GM21423 (cell line): ENCODE measurements at regions not wholly inside any gene's neighbourhood (a gene's known extent, or its start where the extent isn't known, plus 50 kb on each side); places are given as distances from the start of the nearest gene placed in this dataset.
"Not testable (repeated sequence)": the region's sequence is repeated elsewhere in the genome, so short reads cannot be mapped to it uniquely, and the experiment has no call there.

Experiments used
- ATAC-seq: cut with Tn5 transposase; IDR thresholded peaks from one replicate; pipeline ENCODE4 v1.9.1; 2021; ENCODE audit warnings: mild to moderate bottlenecking, moderate library complexity; ENCODE audit not compliant: unreplicated experiment

DNA sequence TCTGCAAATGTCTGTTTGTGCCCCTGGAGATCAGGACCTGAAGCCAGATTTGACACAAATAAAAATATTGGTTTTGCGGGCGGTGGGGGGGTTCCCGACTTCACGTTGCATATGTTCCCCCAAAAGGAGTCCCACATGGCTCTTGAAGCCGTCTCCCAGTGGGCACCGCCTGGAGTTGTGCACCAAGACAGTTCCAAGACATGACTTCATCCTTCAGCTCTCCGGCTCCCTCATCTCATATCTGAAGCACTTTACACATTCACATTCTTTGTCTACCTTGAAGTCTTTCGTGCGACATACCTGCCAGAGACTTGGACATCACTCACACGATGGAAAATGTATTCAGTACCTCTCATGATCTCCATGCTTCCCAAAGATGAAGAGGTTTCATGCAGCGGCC is 362.8 kb upstream of the FOXK1 start:
- no peak for ATAC-seq

DNA sequence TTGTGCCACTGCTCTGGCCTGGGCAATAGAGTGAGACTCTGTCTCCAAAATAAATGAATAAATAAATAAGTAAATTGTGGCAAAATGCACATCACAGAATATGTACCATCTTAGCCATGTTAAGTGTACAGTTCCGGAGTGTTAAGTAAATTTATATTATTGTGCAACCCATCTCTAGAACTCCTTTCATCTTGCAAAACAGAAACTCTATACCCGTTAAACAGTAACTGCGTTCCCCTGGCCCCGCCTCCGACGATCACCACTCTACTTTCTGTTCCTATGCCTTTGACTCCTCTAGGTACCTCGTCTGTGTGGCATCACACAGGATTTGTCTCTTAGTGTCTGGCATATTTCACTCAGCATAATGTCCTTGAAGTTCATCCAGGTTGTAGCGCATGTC is 356.4 kb upstream of the FOXK1 start:
- no peak for ATAC-seq

DNA sequence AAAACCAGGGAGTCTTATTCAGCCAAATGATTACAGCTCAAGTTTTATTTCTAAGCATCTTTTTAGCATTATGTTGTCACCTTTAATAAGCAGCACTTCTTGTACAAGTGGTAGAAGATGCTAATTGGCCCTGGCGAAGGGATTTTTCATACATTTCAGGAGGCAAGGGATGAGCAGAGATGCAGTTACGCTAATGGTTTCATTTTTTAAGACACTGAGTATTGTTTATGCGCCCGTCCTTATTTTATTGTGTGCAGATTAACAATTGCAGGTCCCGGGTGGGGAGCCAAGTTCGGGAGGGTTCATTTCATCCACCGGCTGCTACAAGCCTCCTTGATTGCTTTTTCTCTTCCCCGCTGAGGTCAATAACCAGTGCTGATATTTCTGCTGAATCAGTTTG is 350.4 kb upstream of the FOXK1 start:
- ATAC-seq, result no peak

DNA sequence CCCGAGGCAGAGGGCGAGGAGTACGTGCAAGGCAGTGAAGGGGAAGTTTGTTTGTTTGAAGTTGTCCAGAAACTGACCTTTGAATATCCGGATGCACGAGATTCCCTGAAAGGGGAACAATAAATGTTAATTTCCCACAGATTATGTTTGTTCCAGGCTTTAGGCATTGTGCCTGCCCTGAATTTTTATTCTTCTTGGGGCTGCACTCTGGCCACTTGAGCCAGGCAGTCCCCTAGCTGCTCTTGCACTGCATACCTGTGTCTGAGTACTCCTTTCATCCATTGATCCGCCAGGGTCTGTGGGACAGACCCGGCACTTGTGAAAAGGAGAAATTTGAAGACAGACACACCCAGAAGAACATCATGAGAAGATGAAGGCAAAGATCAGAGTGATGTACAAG is 343.5 kb upstream of the FOXK1 start:
- ATAC-seq, result no peak

DNA sequence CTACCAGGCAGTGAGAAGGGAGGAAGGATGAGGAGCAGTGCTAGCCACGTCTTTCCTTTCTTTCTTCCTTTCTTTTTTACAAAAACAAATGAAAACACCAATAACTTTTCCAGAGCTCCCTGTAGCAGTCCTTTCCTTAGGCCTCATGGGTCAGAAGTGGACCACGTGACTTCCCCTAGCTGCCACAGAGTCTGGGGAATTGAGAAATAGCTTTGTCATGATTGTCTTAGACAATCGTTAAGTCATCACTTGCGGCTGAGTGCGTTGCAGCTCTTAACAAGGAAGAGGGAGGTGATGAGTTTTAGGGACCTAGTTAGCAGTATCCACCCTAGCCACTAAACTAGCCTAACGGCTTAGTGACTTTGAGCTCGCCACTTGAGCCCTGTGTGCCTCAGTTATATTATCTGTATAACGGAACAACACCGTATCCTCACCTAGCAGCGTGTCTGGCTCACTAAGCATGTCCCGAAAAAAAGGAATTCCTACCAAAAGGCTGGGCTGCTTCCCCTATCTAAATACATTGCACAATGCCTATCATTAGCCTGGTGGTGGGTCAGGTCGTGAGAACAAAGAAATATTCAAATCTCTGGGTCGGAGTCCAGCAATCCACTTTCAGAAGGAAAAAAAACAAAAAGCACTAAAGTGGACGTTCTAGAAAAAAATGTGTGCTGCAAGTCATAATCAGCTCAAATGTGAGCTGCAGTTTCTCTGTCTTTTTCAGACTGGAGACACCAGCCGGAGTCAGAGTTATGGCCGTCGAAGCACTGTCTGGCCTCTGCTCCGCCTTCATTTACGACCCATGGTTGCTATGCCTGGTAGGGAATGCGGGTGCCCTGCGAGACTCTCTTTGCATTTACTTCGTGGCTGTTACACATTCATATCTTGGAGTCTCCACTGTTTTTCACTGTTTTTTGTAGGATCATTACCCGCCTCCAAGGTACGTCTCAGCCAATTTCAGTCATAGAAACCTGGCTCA is 338.5 kb upstream of the FOXK1 start:
- ATAC-seq, result no peak

DNA sequence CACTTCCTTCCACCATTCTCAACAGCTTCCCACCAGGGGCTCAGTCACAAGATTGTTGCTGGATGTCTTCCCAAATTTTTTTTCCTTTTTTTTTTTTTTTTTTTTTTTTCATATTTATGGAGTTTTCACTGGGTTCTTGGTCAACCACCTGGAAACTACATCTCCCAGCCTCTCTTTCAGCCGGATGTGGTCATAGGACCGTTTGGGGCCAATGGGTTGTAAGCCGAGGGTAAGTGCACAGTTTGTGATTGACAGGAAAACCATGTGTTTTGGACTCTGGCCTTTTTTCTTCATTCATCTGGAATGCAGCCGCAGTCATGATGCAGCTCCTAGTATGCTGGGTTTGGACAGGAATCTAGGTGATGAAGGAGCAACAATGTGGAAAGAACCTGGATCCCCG is 337.1 kb upstream of the FOXK1 start:
- ATAC-seq, result no peak

DNA sequence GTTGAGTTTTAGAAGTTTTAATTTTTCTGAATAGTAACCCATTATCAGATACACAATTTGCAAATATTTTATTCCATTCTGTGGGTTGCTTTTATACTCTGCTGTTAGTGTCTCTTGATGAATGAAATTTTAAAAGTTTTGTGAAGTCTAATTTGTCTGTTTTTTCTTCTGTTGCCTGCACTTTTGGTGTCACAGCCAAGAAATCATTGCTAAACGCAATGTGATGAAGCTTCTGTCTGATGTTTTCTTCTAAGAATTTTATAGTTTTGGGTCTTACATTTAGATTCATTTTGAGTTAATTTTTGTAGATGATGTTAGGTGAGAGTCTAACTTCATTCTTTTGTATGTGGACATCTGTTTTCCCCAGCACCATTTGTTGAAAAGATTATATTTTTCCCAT is 330.0 kb upstream of the FOXK1 start:
- ATAC-seq, result no peak

DNA sequence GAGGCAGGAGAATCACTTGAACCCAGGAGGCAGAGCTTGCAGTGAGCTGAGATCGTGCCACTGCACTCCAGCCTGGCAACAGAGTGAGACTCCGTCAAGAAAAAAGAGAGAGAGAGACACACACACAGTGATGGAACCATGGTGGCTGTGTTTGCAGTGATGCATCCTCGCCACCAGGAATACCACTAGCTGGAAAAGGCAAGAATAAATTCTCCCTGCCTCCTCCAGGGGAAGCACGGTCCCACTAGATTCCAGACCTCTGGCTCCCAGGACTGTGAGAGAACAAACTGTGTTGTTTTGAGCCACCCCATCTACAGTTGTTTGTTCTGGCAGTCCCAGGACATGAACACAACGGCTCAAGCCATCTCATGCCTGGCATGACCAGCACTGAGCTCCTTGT is 320.3 kb upstream of the FOXK1 start:
- no peak for ATAC-seq

DNA sequence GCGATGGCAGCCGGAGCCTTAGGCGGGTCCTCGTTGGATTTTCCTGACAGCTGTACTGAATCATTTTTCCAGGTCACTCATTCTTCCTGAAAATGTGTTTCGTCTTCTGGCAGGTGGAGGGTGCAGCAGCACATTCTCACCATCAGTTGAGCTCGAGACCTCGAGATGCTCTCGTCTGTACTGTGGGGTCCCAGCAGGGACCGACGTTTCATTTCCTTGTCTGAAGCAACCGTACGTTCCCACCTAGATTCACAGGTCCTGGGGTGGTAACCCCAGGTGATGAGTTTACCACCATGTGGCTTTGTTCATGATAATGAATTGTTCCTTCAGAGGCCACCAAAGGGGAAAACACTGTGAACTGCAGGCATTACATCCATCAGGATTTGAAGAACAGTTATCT is 298.5 kb upstream of the FOXK1 start:
- no peak for ATAC-seq

DNA sequence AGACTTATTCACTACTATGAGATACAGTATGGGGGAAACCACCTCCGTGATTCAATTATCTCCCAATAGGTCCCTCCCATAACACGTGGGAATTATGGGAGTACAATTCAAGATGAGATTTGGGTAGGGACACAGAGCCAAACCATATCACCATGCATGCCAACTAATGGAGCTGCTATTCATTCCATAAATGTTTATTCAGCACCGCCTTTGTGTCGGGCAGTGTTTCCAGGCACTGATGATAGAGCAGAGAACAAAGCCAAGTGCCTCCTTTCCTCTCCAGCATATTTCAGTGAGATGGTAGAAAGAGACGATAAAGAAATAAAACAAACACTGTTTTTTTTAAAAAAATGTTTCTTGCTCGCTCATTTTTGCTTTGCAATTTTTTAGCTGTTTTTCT is 295.9 kb upstream of the FOXK1 start:
- no peak for ATAC-seq

DNA sequence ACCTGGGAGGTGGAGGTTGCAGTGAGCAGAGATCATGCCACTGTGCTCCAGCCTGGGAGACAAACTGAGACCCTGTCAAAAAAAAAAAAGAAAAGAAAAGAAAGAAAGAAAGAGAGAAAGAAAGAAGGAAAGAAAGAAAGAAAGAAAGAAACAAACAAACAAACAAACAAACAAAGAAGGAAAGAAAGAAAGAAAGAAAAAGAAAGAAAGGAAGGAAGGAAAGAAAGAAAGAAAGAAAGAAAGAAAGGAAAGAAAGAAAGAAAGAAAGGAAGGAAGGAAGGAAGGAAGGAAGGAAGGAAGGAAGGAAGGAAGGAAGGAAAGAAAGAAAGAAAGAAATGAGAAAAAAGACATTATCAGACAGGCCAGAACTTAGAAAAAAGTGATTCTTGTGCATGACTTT is 291.0 kb upstream of the FOXK1 start:
- ATAC-seq, result not testable (repeated sequence)

DNA sequence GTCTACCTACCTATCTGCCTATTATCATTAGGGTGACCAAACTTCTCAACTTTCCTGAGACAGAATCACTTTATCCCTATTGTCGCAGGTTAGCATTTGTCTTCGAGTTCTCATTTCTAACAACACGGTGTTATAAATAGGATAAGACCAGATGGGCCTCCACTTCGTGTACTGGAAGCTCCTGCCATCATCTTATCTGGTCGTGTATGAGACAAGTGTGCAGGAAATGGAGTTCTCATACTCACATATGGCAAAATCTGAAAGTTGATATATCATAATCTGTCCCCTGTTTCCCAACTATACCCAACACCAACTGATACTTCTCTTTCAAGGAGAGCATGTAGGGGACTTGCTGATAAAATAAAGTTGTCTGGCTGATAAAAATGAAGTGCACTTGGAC is 287.4 kb upstream of the FOXK1 start:
- ATAC-seq, result no peak

DNA sequence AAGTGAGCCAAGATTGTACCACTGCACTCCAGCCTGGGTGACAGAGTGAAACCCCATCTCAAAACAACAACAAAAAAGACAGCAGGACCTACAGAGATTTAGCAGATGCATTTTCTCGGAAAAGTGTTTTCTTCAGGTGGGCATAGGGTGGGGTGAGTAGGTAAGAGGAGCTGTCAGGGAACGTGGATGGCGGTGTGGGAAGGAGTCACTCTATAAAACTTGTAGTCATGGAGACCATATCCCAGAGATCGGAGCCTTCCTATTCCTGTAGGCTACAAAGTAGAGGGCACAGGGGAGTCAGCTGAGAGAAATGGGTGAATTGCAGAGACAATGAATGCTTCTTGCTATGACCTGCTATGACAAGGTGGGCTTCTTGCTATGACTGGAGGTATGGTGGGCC is 283.0 kb upstream of the FOXK1 start:
- no peak for ATAC-seq

DNA sequence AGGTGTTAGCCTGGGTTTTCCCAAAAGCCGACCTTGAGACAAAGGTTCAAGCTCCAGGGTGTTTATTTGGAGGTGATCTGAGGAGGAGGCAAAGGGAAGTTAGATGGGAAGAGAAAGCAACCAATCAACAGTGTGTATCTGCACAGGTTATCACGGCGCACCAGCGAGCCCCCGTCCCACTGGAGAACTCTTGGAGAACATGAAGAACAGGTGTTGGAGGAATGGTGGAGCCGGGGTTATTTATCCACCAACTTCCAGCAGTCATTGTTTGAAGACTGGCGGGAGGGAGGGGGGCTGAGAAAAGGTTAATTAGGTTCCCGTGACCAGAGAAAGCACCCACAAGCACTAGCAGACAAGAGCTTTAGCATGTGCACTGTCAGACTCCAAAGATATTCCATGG is 282.5 kb upstream of the FOXK1 start:
- ATAC-seq, result no peak

DNA sequence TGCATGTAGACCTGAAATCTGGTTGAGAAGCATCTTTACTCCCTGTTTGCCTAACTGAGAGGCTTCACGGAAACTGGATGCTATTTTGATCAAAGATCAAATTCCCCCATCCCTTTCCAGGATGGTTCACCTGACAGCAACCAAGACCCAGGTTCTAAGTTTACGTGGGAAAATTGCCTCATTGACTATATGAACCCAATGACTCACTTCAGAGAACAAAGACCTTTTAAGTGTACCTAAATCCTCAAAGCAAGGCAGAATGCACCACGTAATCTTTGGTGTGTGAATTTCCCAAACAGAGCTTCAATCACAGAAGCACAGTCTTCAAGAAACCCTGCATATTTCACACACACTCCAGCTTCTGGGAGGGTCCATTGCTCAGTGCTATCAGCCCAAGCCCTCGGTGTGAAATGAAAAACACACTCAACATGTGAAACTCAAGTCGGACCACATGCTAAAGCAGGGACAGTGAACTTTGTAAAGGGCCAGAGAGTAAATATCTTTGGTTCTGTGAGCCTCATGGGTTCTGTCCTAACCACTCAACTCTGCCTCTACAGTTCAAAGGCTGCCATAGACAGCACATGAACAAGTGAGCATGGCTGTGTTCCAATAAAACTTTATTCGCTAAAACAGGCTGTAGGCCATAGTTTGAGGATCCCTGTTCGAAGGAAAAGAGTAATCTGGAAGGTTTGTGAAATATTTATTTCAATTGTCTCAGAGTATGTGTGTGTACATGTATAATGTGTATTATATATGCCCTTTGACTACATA is 275.6 kb upstream of the FOXK1 start:
- no peak for ATAC-seq

DNA sequence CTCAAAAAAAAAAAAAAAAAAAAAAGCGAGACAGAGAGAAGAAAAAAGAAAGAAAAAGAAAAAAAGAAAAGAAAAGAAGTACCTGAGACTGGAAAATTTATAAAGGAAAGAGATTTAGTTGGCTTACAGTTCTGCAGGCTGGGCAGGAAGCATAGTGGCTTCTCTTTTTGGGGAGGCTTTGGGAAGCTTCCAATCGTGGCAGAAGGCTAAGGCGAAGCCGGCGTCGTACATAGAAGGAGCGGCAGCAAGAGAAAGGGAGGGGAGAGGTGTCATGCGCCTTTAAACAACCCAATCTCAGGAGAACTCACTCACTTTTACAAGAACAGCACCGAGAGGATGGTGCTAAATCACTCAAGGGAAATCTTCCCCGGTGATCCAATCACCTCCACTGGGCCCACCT is 272.1 kb upstream of the FOXK1 start:
- no peak for ATAC-seq

DNA sequence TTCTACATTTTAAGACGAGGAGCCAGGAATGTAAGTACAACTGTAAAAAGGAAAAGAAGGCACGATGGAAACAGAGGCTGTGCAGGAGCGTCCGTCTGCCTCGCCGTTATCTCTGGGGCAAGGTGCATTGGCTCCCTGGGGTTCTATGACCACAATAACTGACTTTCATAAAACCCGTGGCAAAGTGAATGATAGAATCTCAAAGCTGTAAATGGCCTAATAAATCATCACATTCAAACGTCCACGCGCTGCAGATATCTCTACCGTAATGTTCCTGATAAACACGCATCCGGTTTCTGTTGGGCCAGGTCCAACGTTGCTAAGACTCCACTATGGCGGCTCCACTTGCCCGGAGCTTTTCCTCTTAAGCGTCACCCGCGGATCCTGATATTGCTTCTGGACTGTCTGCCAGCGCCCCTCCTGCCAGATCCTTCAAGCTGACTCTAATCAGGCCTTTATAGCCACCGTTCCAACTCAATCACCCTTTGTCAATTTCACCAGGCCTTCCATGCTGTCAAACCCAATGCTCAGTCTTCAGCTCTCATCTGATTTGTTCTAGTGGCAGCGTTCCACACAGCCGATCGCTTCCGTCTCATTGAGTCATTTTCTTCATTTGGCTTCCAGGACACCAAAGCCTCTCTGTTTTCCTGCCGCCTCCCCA is 265.6 kb upstream of the FOXK1 start:
- no peak for ATAC-seq

DNA sequence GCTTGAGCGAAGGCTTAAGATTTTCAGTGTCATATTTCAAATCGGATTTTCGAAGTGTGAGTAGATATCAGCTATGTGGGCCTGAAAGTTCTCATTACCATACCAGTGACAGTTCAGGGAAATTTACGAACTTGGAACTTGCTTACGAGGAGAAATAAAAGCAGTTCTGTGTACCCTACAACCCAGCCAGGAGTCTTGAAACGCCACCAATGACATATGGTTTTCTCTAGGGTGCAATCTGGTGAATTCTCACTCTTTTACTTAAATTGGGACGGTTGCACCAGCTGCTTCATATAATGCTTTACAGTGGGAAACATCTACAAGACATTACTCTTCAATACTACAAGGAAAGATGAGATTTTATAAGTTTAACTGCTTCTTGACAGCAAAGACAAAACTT is 253.6 kb upstream of the FOXK1 start:
- no peak for ATAC-seq

DNA sequence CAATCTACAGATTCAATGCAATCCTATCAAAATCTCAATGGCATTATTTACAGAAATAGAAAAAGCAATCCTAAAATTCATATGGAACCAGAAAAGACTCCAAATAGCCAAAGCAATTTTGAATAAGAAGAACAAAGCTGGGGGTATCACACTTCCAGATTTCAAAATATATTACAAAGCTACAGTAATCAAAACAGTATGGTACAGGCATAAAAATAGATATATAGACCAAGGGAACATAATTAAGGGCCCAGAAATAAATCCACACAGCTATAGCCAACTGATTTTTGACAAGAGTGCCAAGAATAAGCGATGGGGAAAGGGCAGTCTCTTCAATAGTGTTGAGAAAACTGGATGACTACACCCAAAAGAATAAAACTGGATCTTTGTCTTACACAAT is 251.9 kb upstream of the FOXK1 start:
- ATAC-seq, result no peak

DNA sequence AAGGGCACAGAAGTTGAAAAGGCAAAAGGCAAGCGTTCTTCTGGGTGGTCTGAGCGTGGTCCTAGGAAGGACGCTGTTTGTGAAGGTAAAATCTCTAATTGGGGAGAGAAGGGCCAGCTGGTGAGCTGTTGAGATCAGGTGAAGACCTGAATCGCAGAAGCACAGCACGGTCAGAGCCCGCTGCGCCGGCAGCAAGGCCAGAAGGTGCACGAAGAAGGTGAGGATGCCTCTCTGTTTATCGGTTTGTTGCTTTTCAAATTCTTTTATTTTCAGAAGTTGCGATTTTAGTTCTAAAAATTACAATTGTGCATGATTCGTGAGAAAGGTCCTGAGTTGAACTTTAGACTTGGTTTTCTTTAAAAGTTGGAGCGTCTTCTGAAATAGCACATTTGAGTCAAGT is 247.8 kb upstream of the FOXK1 start:
- no peak for ATAC-seq

DNA sequence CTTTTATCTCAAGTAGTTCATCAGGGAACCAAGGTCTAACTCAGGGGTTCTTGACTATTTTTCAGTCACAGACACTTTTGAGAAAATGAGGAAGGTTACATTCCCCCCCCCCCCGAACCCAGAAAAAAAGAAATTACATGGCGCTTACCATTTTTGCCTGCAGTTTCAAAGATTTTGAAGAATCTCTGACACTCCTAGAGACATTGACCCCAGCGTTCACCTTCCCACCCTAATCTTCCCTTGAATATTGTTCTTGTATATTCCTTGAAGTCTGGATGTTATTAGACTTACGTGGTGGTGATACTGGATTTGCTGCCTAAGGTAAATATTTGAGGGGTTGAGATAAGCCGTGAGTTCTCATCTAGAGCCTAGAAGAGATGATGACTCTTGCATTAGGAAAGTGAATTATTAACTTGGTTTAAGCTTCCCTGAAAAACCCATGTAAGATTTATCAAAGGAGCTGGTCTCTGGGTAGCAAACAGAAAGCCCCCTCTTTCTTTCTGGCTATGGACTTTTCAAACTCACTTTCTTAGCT is 245.7 kb upstream of the FOXK1 start:
- no peak for ATAC-seq
